HCT116 (cell line): ENCODE measurements at regions not wholly inside any gene's neighbourhood (a gene's known extent, or its start where the extent isn't known, plus 50 kb on each side); places are given as distances from the start of the nearest gene placed in this dataset.

Experiments used
- ATAC-seq: fragments of 200-7000 bp; cut with Tn5 transposase; 2 replicates; pipeline ENCODE4 v1.9.1; 2020; ENCODE audit warnings: mild to moderate bottlenecking, moderate library complexity
- BruUV-seq: library from RNA; stranded (reverse); fragments of 400-500 nt; replicated peaks from 2 replicates; lab custom pipeline; 2021; lab: Mats Ljungman, UMichigan
- CTCF ChIA-PET: fragments of 300-600 bp; sonication (Branson Sonifier 250); formaldehyde crosslinking; loops from one replicate; lab custom pipeline; 2021; ENCODE audit warnings: antibody characterized with exemption; lab: Charles Lee
- POLR2A ChIA-PET: fragments of 300-600, 350-600 bp; sonication (Branson Sonifier 250); formaldehyde crosslinking; loops from one replicate; lab custom pipeline; 2021; ENCODE audit warnings: antibody characterized with exemption; lab: Charles Lee
- RAD21 ChIA-PET, 2 experiments: fragments of 300-600 bp; sonication (Branson Sonifier 250); formaldehyde crosslinking; loops; one replicate each; lab custom pipeline; 2023; ENCODE audit warnings: low total read pairs in 2 of 2; ENCODE audit not compliant: uncharacterized antibody in 2 of 2, unreplicated experiment in 2 of 2, low non-redundant PET in 1 of 2; lab: Charles Lee
- DNase-seq: peaks from one replicate; pipeline ENCODE4 v3.0.0-alpha.2; 2010; ENCODE audit warnings: low read depth, low spot score
- H2AFZ ChIP-seq: fragments of 200-600 bp; shearing (Covaris generic), sonication (generic); 2 replicates; pipeline ENCODE4 v1.6.1; 2017; ENCODE audit warnings: low read depth, mixed run types, mixed read lengths, antibody characterized with exemption, low read length; ENCODE audit not compliant: poor library complexity, severe bottlenecking
- H3K27ac ChIP-seq: 2 replicates; pipeline ENCODE4 v1.5.1; 2012; ENCODE audit warnings: low read depth, low read length
- H3K27me3 ChIP-seq: fragments of 200-600 bp; sonication (generic); 2 replicates; pipeline ENCODE4 v1.6.1; 2016; ENCODE audit warnings: mixed run types, low read length, mixed read lengths; ENCODE audit not compliant: insufficient read depth
- H3K36me3 ChIP-seq, 2 experiments: fragments of 200-500 bp in 1 of 2; fragments of 200-600 bp in 1 of 2; sonication (Bioruptor generic) in 1 of 2; sonication (generic) in 1 of 2; 2 replicates each; pipeline versions ENCODE4 v1.5.1 to v1.6.1; 2014 to 2016; ENCODE audit warnings: low read length in 2 of 2, inconsistent platforms in 1 of 2, mixed read lengths in 1 of 2, mixed run types in 1 of 2; ENCODE audit not compliant: insufficient read depth in 2 of 2, control insufficient read depth in 1 of 2
- H3K4me1 ChIP-seq, 2 experiments: fragments of 200-600 bp in 1 of 2; sonication (generic) in 1 of 2; 2 replicates each; pipeline versions ENCODE4 v1.5.1 to v1.6.1; 2012 to 2017; ENCODE audit warnings: low read length in 2 of 2, inconsistent platforms in 1 of 2, mild to moderate bottlenecking in 1 of 2, mixed read lengths in 1 of 2, mixed run types in 1 of 2, moderate library complexity in 1 of 2; ENCODE audit not compliant: insufficient read depth in 2 of 2, control insufficient read depth in 1 of 2
- H3K4me2 ChIP-seq: fragments of 200-600 bp; sonication (generic); 2 replicates; pipeline ENCODE4 v1.6.1; 2017; ENCODE audit warnings: mixed run types, low read length, mixed read lengths
- H3K4me3 ChIP-seq, 2 experiments: fragments of 200-600 bp in 1 of 2; sonication (generic) in 1 of 2; replicated peaks in 1 of 2; 2 replicates each; pipeline ENCODE4 v1.5.1; 2011 to 2016; ENCODE audit warnings: low read length in 2 of 2, control low read depth in 1 of 2, low read depth in 1 of 2, mild to moderate bottlenecking in 1 of 2, mixed read lengths in 1 of 2, mixed run types in 1 of 2
- H3K79me2 ChIP-seq: fragments of 200-600 bp; sonication (generic); 2 replicates; pipeline ENCODE4 v1.6.1; 2017; ENCODE audit warnings: mild to moderate bottlenecking, mixed run types, low read length, moderate library complexity, mixed read lengths; ENCODE audit not compliant: insufficient read depth
- H3K9ac ChIP-seq: fragments of 200-600 bp; sonication (generic); 2 replicates; pipeline ENCODE4 v1.6.1; 2016; ENCODE audit warnings: low read length, mixed read lengths
- H3K9me2 ChIP-seq: fragments of 200-600 bp; sonication (generic), shearing (Covaris generic); 2 replicates; pipeline ENCODE4 v1.6.1; 2017; ENCODE audit warnings: mixed run types, mild to moderate bottlenecking, moderate library complexity; ENCODE audit not compliant: insufficient read depth
- H3K9me3 ChIP-seq, 2 experiments: fragments of 200-500 bp in 1 of 2; fragments of 200-600 bp in 1 of 2; sonication (Bioruptor generic) in 1 of 2; sonication (generic) in 1 of 2; 2 replicates each; pipeline ENCODE4 v1.6.1; 2014 to 2017; ENCODE audit warnings: low read length in 2 of 2, mixed read lengths in 2 of 2, inconsistent platforms in 1 of 2, low read depth in 1 of 2, mild to moderate bottlenecking in 1 of 2, mixed run types in 1 of 2, moderate library complexity in 1 of 2; ENCODE audit not compliant: control insufficient read depth in 1 of 2, insufficient read depth in 1 of 2
- H4K20me1 ChIP-seq: fragments of 200-600 bp; sonication (generic), shearing (Covaris generic); 2 replicates; pipeline ENCODE4 v1.6.1; 2017; ENCODE audit warnings: mixed run types, mild to moderate bottlenecking, moderate library complexity; ENCODE audit not compliant: insufficient read depth
- ATF3 ChIP-seq: IDR thresholded peaks from 2 replicates; pipeline ENCODE4 v1.6.1; 2012
- CEBPB ChIP-seq: IDR thresholded peaks from 2 replicates; pipeline ENCODE4 v1.6.1; 2012; ENCODE audit warnings: low read depth
- ELF1 ChIP-seq: IDR thresholded peaks from 2 replicates; pipeline ENCODE4 v1.6.1; 2012; ENCODE audit warnings: low read depth, borderline replicate concordance
- EZH2phosphoT487 ChIP-seq: fragments of 200-600 bp; IDR thresholded peaks from 2 replicates; pipeline ENCODE4 v1.6.1; 2018; ENCODE audit warnings: antibody characterized with exemption, borderline replicate concordance
- FOSL1 ChIP-seq: IDR thresholded peaks from 2 replicates; pipeline ENCODE4 v1.6.1; 2012; ENCODE audit warnings: low read depth
- JUND ChIP-seq: IDR thresholded peaks from 2 replicates; pipeline ENCODE4 v1.6.1; 2012
- POLR2A ChIP-seq: IDR thresholded peaks from 2 replicates; pipeline ENCODE4 v1.7.0; 2011; ENCODE audit warnings: borderline replicate concordance; ENCODE audit not compliant: insufficient read depth, insufficient read length; ENCODE audit errors: extremely low read depth
- RAD21 ChIP-seq: IDR thresholded peaks from 2 replicates; pipeline ENCODE4 v1.6.1; 2012; ENCODE audit warnings: low read depth, mild to moderate bottlenecking
- SIN3A ChIP-seq: IDR thresholded peaks from 2 replicates; pipeline ENCODE4 v1.6.1; 2012; ENCODE audit warnings: low read depth
- SP1 ChIP-seq: IDR thresholded peaks from 2 replicates; pipeline ENCODE4 v1.6.1; 2012; ENCODE audit warnings: low read depth
- intact Hi-C: fragments of 100-400 bp; cut with micrococcal nuclease; formaldehyde crosslinking; loops from 2 replicates; pipeline ENCODE4 v1.10.0; 2022
- TF ChIP-seq, protein P1 (sequence below): IDR thresholded peaks from 2 replicates; pipeline ENCODE4 v1.6.1; 2011; ENCODE audit warnings: mild to moderate bottlenecking, low read length, moderate library complexity; ENCODE audit not compliant: insufficient replicate concordance; ENCODE audit errors: extremely low read depth

DNA sequence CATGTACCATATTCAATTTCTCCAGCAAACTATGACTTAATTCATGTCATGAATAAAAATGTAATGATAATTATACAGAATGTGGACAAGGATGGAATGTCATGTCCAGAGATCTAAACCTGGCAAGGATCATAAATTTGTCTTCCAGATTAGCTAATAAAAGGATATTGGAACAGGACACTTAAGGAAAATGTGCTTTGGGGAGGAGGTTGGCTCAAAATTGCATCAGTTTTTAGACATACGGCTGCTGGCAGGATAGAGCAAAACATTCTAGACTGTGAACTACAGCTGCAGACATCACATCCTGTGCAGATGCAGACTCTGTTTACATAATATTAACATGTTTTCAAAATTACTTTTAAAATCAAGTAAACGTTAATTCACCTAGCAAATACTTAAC is 248.4 kb downstream of the TLR4 start:
- no peak overlapping the region for H2AFZ ChIP-seq
- TF ChIP-seq POLR2A (no peak), ATF3 (no peak), FOSL1 (no peak), EZH2phosphoT487 (no peak), SIN3A (no peak), JUND (no peak), CEBPB (no peak), RAD21 (no peak), SP1 (no peak)
- TF ChIP-seq, all 23 proteins: peak for 0
- H3K9me2 ChIP-seq, result no peaks in the 10 kb centered on the region
- DNase-seq (no peak), ATAC-seq (no peak)
- H3K4me3 ChIP-seq, result no peak overlapping the region
- no peaks in the 10 kb centered on the region for H3K27me3 ChIP-seq
- H4K20me1 ChIP-seq, result no peaks in the 10 kb centered on the region
- no peak overlapping the region for H3K9ac ChIP-seq
- BruUV-seq, result no TSS peak
- ChIA-PET RAD21 (no interaction called here), POLR2A (no interaction called here), CTCF (no interaction called here)
- H3K27ac ChIP-seq, result no peak overlapping the region
- H3K79me2 ChIP-seq, result no peaks in the 10 kb centered on the region
- H3K4me1 ChIP-seq, result no peaks in the 10 kb centered on the region
- no peaks in the 10 kb centered on the region for H3K36me3 ChIP-seq
- intact Hi-C loops, result no loop called here
- no peak overlapping the region for H3K4me2 ChIP-seq
- peaks cover 8 to 12% of the 10 kb centered on the region in 2 experiments; a peak in 2 of 4 replicates for H3K9me3 ChIP-seq

- RAD21 ChIA-PET, result no interaction called here
These were observed 253.1 kb downstream of the TLR4 start for GRCh38 chr9:117957267-117957666.

More at GRCh38 chr9:117957267-117957666, 253.1 kb downstream of the TLR4 start:
- DNase-seq (no peak), ATAC-seq (no peak)
- intact Hi-C loops, result no loop called here
- H3K79me2 ChIP-seq, result no peaks in the 10 kb centered on the region
- ChIA-PET CTCF (no interaction called here), POLR2A (no interaction called here)
- H3K27ac ChIP-seq, result no peak overlapping the region
- peaks cover 7 to 12% of the 10 kb centered on the region in 2 experiments; a peak in 2 of 4 replicates for H3K9me3 ChIP-seq
- H3K4me1 ChIP-seq, result no peaks in the 10 kb centered on the region
- H3K4me2 ChIP-seq, result no peak overlapping the region
- TF ChIP-seq ELF1, result no peak
- TF ChIP-seq, protein P1, sequence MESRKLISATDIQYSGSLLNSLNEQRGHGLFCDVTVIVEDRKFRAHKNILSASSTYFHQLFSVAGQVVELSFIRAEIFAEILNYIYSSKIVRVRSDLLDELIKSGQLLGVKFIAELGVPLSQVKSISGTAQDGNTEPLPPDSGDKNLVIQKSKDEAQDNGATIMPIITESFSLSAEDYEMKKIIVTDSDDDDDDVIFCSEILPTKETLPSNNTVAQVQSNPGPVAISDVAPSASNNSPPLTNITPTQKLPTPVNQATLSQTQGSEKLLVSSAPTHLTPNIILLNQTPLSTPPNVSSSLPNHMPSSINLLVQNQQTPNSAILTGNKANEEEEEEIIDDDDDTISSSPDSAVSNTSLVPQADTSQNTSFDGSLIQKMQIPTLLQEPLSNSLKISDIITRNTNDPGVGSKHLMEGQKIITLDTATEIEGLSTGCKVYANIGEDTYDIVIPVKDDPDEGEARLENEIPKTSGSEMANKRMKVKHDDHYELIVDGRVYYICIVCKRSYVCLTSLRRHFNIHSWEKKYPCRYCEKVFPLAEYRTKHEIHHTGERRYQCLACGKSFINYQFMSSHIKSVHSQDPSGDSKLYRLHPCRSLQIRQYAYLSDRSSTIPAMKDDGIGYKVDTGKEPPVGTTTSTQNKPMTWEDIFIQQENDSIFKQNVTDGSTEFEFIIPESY, result no peak
- no peak for TF ChIP-seq ATF3
- H3K4me3 ChIP-seq, result no peak overlapping the region
- H3K9me2 ChIP-seq, result no peaks in the 10 kb centered on the region
- no peak overlapping the region for H3K9ac ChIP-seq
- no peaks in the 10 kb centered on the region for H4K20me1 ChIP-seq
- no peaks in the 10 kb centered on the region for H3K36me3 ChIP-seq
- no peak overlapping the region for H2AFZ ChIP-seq
- no TSS peak for BruUV-seq
- no peaks in the 10 kb centered on the region for H3K27me3 ChIP-seq
